GM10266 (cell line): ENCODE measurements at regions not wholly inside any gene's neighbourhood (a gene's known extent, or its start where the extent isn't known, plus 50 kb on each side); places are given as distances from the start of the nearest gene placed in this dataset.

Source experiments
- DNase-seq: peaks from one replicate; pipeline ENCODE4 v3.0.0; 2012; ENCODE audit errors: extremely low spot score
- TF ChIP-seq, protein P1 (sequence below): IDR thresholded peaks from 2 replicates; pipeline ENCODE4 v1.5.1; 2012; ENCODE audit warnings: mild to moderate bottlenecking, low read depth; ENCODE audit not compliant: control insufficient read depth, insufficient read depth; ENCODE audit errors: missing control alignments

DNA sequence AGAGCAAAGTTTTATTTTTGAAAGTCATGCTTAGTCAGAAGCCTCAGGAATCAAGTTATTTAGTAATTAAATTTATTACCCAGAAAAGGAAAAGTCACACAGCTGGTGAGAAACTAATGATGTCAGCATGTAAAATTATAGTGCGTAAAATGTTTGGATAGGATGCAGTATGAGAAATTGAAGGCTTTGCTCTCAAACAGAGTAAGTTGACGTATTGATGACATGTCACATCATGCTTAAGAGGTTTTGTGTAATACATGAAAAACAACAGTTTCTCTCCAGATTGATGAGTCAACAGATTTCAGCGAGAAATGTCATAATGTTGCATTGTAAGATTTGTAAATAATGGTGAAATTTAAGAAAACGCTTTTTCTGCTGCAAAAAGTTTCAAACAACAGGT is 769.8 kb downstream of the METTL15 start:
- DNase-seq, result no peak
- TF ChIP-seq, protein P1, sequence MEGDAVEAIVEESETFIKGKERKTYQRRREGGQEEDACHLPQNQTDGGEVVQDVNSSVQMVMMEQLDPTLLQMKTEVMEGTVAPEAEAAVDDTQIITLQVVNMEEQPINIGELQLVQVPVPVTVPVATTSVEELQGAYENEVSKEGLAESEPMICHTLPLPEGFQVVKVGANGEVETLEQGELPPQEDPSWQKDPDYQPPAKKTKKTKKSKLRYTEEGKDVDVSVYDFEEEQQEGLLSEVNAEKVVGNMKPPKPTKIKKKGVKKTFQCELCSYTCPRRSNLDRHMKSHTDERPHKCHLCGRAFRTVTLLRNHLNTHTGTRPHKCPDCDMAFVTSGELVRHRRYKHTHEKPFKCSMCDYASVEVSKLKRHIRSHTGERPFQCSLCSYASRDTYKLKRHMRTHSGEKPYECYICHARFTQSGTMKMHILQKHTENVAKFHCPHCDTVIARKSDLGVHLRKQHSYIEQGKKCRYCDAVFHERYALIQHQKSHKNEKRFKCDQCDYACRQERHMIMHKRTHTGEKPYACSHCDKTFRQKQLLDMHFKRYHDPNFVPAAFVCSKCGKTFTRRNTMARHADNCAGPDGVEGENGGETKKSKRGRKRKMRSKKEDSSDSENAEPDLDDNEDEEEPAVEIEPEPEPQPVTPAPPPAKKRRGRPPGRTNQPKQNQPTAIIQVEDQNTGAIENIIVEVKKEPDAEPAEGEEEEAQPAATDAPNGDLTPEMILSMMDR, result no peak

GRCh38 chr11:28877340-28877739 is 769.2 kb downstream of the METTL15 start:
- TF ChIP-seq, protein P1, result no peak
- DNase-seq, result no peak

DNA sequence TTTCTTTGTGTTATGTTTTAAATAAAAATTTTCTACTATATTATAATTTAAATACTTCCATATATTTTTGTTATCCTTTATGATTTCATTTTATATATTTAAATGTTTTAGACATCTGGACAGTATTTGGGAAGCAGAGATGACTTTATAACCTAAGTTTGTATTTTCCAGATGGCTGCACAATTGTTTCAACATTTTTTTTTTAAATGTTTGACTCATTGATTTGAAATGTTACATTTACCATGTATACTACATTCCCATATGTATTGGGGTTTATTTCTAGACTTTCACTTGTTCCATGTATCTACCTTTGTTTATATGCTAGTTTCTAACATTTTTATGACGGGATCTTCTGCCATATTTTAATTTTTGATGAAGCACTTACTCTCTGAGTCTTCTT is 766.5 kb downstream of the METTL15 start:
- DNase-seq, result no peak
- TF ChIP-seq, protein P1, result no peak

- TF ChIP-seq, protein P1, result no peak
- DNase-seq, result no peak
Measured at GRCh38 chr11:28871090-28871489, 762.9 kb downstream of the METTL15 start.

DNA sequence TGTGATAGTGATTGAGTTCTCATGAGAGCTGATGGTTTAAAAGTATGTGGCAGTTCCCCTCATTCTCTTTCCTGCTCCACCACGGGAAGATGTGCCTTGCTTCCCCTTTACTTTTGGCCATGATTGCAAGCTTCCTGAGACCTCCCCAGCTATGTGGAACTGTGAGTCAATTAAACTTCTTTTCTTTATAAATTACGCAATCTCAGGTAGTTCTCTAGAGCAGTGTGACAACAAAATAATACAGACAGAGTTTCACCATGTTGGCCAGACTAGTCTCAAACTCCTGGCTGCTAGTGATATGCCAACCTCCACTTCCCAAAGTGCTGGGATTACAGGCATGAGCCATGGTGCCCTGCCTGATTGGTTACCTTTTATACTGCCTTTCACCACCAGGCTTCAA is 755.2 kb downstream of the METTL15 start:
- no peak for DNase-seq
- TF ChIP-seq, protein P1, result no peak

GRCh38 chr11:28860893-28861292 is 752.7 kb downstream of the METTL15 start:
- TF ChIP-seq, protein P1, result no peak
- no peak for DNase-seq

GRCh38 chr11:28858076-28858475 is 749.9 kb downstream of the METTL15 start:
- TF ChIP-seq, protein P1, result no peak
- DNase-seq, result no peak

DNA sequence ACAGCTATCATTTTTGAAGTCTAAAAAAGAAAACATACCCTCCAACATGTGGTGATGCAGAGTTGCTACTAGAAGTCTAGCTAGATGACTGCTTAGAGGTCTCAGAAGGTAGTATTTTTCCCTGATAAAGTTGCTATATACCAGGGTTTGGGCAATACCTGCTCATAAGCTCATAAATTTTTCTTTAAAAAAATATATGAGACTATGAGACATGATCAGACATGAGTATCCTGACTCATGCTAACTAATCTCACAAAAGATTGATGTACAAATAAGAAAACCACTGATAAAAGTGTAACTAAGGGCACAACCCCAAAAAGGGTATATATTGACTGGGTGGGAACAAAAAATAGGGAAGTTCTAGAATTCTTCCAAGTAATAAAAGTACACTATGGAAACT is 740.9 kb downstream of the METTL15 start:
- no peak for DNase-seq
- TF ChIP-seq, protein P1, result no peak
